Keratinocyte (primary cell): ENCODE measurements at regions not wholly inside any gene's neighbourhood (a gene's known extent, or its start where the extent isn't known, plus 50 kb on each side); places are given as distances from the start of the nearest gene placed in this dataset.

ENCODE experiments used
- DNase-seq: peaks from one replicate; pipeline ENCODE4 v3.0.0-alpha.2; 2011; ENCODE audit warnings: low read depth, missing footprints, low spot score
- FAIRE-seq: peaks from 2 replicates; lab custom pipeline; 2011; peaks lifted over from hg19 to GRCh38; lab: Jason Lieb, UNC
- H2AFZ ChIP-seq: 2 replicates; pipeline ENCODE4 v1.6.0; 2012; ENCODE audit warnings: low read length, control low read depth, inconsistent platforms; ENCODE audit not compliant: control insufficient read depth
- H3K27ac ChIP-seq: 2 replicates; pipeline ENCODE4 v1.5.1; 2011; ENCODE audit warnings: low read length; ENCODE audit not compliant: control insufficient read depth, insufficient read depth
- H3K27me3 ChIP-seq: 3 replicates; pipeline ENCODE4 v1.6.0; 2011; ENCODE audit warnings: low read length; ENCODE audit not compliant: control insufficient read depth, insufficient read depth; ENCODE audit errors: extremely low read depth
- H3K36me3 ChIP-seq, 2 experiments: 2 replicates in 1 of 2; 3 replicates in 1 of 2; pipeline ENCODE4 v1.5.1; 2011; ENCODE audit warnings: low read length in 2 of 2, mild to moderate bottlenecking in 1 of 2; ENCODE audit not compliant: control insufficient read depth in 2 of 2, insufficient read depth in 2 of 2; ENCODE audit errors: extremely low read depth in 1 of 2
- H3K4me1 ChIP-seq: 3 replicates; pipeline ENCODE4 v1.5.1; 2011; ENCODE audit warnings: low read length; ENCODE audit not compliant: control insufficient read depth, insufficient read depth; ENCODE audit errors: extremely low read depth
- H3K4me2 ChIP-seq: 3 replicates; pipeline ENCODE4 v1.6.0; 2011; ENCODE audit warnings: low read depth, low read length; ENCODE audit not compliant: control insufficient read depth, insufficient read depth; ENCODE audit errors: extremely low read depth
- H3K4me3 ChIP-seq, 3 experiments: fragments of 200-600 bp in 1 of 3; sonication (generic) in 1 of 3; 2 replicates in 2 of 3; 3 replicates in 1 of 3; pipeline ENCODE4 v1.5.1; 2011 to 2016; ENCODE audit warnings: low read length in 3 of 3, mild to moderate bottlenecking in 3 of 3, control low read depth in 2 of 3, inconsistent platforms in 1 of 3, low read depth in 1 of 3, mixed read lengths in 1 of 3, mixed run types in 1 of 3, moderate library complexity in 1 of 3; ENCODE audit not compliant: control insufficient read depth in 2 of 3, insufficient read depth in 2 of 3; ENCODE audit errors: extremely low read depth in 1 of 3
- H3K79me2 ChIP-seq: 2 replicates; pipeline ENCODE4 v1.6.0; 2012; ENCODE audit warnings: low read length; ENCODE audit not compliant: control insufficient read depth, insufficient read depth
- H3K9ac ChIP-seq: 3 replicates; pipeline ENCODE4 v1.6.0; 2011; ENCODE audit warnings: low read length; ENCODE audit not compliant: control insufficient read depth, insufficient read depth; ENCODE audit errors: extremely low read depth
- H3K9me1 ChIP-seq: 3 replicates; pipeline ENCODE4 v1.6.0; 2011; ENCODE audit warnings: low read length; ENCODE audit not compliant: control insufficient read depth, insufficient read depth; ENCODE audit errors: extremely low read depth
- H3K9me3 ChIP-seq: 2 replicates; pipeline ENCODE4 v1.5.1; 2012; ENCODE audit warnings: low read depth, low read length; ENCODE audit not compliant: control insufficient read depth
- H4K20me1 ChIP-seq: 3 replicates; pipeline ENCODE4 v1.6.0; 2011; ENCODE audit warnings: low read length; ENCODE audit not compliant: control insufficient read depth, insufficient read depth; ENCODE audit errors: extremely low read depth
- EZH2 ChIP-seq: IDR thresholded peaks from one replicate; pipeline ENCODE4 v1.6.1; 2012; ENCODE audit warnings: inconsistent platforms, mild to moderate bottlenecking, low read length, moderate library complexity
- dilution Hi-C: fragments of 300-500 bp; cut with MboI; formaldehyde crosslinking; loops from one replicate; pipeline ENCODE4 v1.7.0; 2020; ENCODE audit warnings: low sequenced_read_pairs; ENCODE audit not compliant: extremely low pct_ligation_motif_present
- TF ChIP-seq, protein P1 (sequence below), 3 experiments: IDR thresholded peaks in 1 of 3; conservative IDR thresholded peaks in 1 of 3; optimal IDR thresholded peaks in 1 of 3; 2 replicates in 2 of 3; 3 replicates in 1 of 3; pipeline versions ENCODE3 to v1.5.1; 2011; ENCODE audit warnings: low read length in 3 of 3, mild to moderate bottlenecking in 3 of 3, moderate library complexity in 2 of 3, control low read depth in 1 of 3, inconsistent platforms in 1 of 3; ENCODE audit not compliant: insufficient read depth in 2 of 3; ENCODE audit errors: extremely low read depth in 1 of 3

- H3K9me3 ChIP-seq: no peaks in the 10 kb centered on the region
- no peaks in the 10 kb centered on the region for H3K36me3 ChIP-seq
- H3K4me3 ChIP-seq: no peak overlapping the region
- dilution Hi-C loops: no loop called here
- no peaks in the 10 kb centered on the region for H3K9me1 ChIP-seq
- TF ChIP-seq, protein P1, sequence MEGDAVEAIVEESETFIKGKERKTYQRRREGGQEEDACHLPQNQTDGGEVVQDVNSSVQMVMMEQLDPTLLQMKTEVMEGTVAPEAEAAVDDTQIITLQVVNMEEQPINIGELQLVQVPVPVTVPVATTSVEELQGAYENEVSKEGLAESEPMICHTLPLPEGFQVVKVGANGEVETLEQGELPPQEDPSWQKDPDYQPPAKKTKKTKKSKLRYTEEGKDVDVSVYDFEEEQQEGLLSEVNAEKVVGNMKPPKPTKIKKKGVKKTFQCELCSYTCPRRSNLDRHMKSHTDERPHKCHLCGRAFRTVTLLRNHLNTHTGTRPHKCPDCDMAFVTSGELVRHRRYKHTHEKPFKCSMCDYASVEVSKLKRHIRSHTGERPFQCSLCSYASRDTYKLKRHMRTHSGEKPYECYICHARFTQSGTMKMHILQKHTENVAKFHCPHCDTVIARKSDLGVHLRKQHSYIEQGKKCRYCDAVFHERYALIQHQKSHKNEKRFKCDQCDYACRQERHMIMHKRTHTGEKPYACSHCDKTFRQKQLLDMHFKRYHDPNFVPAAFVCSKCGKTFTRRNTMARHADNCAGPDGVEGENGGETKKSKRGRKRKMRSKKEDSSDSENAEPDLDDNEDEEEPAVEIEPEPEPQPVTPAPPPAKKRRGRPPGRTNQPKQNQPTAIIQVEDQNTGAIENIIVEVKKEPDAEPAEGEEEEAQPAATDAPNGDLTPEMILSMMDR (optimal IDR thresholded peaks at IDR 0.05 in 1 of 3, IDR thresholded peaks at IDR 0.05 in 1 of 3, conservative IDR thresholded peaks at IDR 0.05 in 1 of 3; ENCODE audit: extremely low read depth in 1 of 3, insufficient read depth in 2 of 3, low read length in 3 of 3): no peak
- TF ChIP-seq EZH2: no peak
- FAIRE-seq (no peak), DNase-seq (no peak)
- H2AFZ ChIP-seq: no peak overlapping the region
- no peak overlapping the region for H3K9ac ChIP-seq
- no peak overlapping the region for H3K27ac ChIP-seq
- no peak overlapping the region for H3K4me2 ChIP-seq
- H3K79me2 ChIP-seq: no peaks in the 10 kb centered on the region
- no peaks in the 10 kb centered on the region for H4K20me1 ChIP-seq
- H3K27me3 ChIP-seq: no peaks in the 10 kb centered on the region
- H3K4me1 ChIP-seq: no peaks in the 10 kb centered on the region
Measured at GRCh38 chr4:134141728-134142127, 59.9 kb downstream of the PABPC4L start.

- H3K4me2 ChIP-seq: no peak overlapping the region
- no peak for FAIRE-seq
- H3K9ac ChIP-seq: no peak overlapping the region
- TF ChIP-seq, protein P1 (optimal IDR thresholded peaks at IDR 0.05 in 1 of 3, IDR thresholded peaks at IDR 0.05 in 1 of 3, conservative IDR thresholded peaks at IDR 0.05 in 1 of 3; ENCODE audit: extremely low read depth in 1 of 3, insufficient read depth in 2 of 3, low read length in 3 of 3): no peak
- TF ChIP-seq EZH2: no peak
- H3K27me3 ChIP-seq: no peaks in the 10 kb centered on the region
- H3K4me1 ChIP-seq: no peaks in the 10 kb centered on the region
- no peak overlapping the region for H3K27ac ChIP-seq
- no peaks in the 10 kb centered on the region for H3K9me1 ChIP-seq
- H3K4me3 ChIP-seq: no peak overlapping the region
- H3K9me3 ChIP-seq: no peaks in the 10 kb centered on the region
- no peaks in the 10 kb centered on the region for H4K20me1 ChIP-seq
- no peaks in the 10 kb centered on the region for H3K36me3 ChIP-seq
- dilution Hi-C loops: no loop called here
- no peak for DNase-seq
- H3K79me2 ChIP-seq: no peaks in the 10 kb centered on the region
- H2AFZ ChIP-seq: no peak overlapping the region
Measured at GRCh38 chr4:134139188-134139587, 62.4 kb downstream of the PABPC4L start.
